Endothelial cell of umbilical vein (primary cell): ENCODE measurements at regions not wholly inside any gene's neighbourhood (a gene's known extent, or its start where the extent isn't known, plus 50 kb on each side); places are given as distances from the start of the nearest gene placed in this dataset.

Source experiments
- BruUV-seq: library from RNA; stranded (reverse); fragments of 400-500 nt; replicated peaks from 2 replicates; lab custom pipeline; 2021; lab: Mats Ljungman, UMichigan
- CTCF ChIA-PET: fragments of 300-600, 350-600 bp; sonication (Branson Sonifier 250); formaldehyde crosslinking; loops from one replicate; lab custom pipeline; 2021; ENCODE audit warnings: antibody characterized with exemption, inconsistent platforms; lab: Charles Lee
- POLR2A ChIA-PET: fragments of 300-600, 350-600 bp; sonication (Branson Sonifier 250); formaldehyde crosslinking; loops from one replicate; lab custom pipeline; 2021; ENCODE audit warnings: antibody characterized with exemption, inconsistent platforms; lab: Charles Lee
- DNase-seq: peaks from one replicate; pipeline ENCODE4 v3.0.0-alpha.2; 2011; ENCODE audit warnings: low read depth, low spot score
- FAIRE-seq: peaks from 2 replicates; lab custom pipeline; 2011; peaks lifted over from hg19 to GRCh38; lab: Jason Lieb, UNC
- H2AFZ ChIP-seq: 2 replicates; pipeline ENCODE4 v1.6.0; 2012; ENCODE audit warnings: low read depth, low read length, control low read depth, inconsistent platforms
- H3K27ac ChIP-seq: 2 replicates; pipeline ENCODE4 v1.5.1; 2011; ENCODE audit warnings: low read depth, mild to moderate bottlenecking, control low read depth, low read length, moderate library complexity; ENCODE audit not compliant: insufficient read depth
- H3K27me3 ChIP-seq, 2 experiments: 2 replicates each; pipeline versions ENCODE4 v1.6.0 to v1.6.1; 2011; ENCODE audit warnings: low read length in 2 of 2, mixed read lengths in 1 of 2; ENCODE audit not compliant: control insufficient read depth in 2 of 2, insufficient read depth in 2 of 2
- H3K36me3 ChIP-seq, 2 experiments: 2 replicates in 1 of 2; 3 replicates in 1 of 2; pipeline ENCODE4 v1.5.1; 2011; ENCODE audit warnings: low read length in 2 of 2, mild to moderate bottlenecking in 1 of 2, moderate library complexity in 1 of 2; ENCODE audit not compliant: control insufficient read depth in 2 of 2, insufficient read depth in 2 of 2; ENCODE audit errors: extremely low read depth in 1 of 2
- H3K4me1 ChIP-seq: 3 replicates; pipeline ENCODE4 v1.5.1; 2011; ENCODE audit warnings: mild to moderate bottlenecking, low read length; ENCODE audit not compliant: control insufficient read depth, insufficient read depth; ENCODE audit errors: extremely low read depth
- H3K4me2 ChIP-seq: 2 replicates; pipeline ENCODE4 v1.6.1; 2011; ENCODE audit warnings: low read length, control low read depth, mixed read lengths; ENCODE audit not compliant: insufficient read depth
- H3K4me3 ChIP-seq, 3 experiments: fragments of 200-600 bp in 1 of 3; sonication (generic), shearing (Covaris generic) in 1 of 3; replicated peaks in 1 of 3; 2 replicates each; pipeline ENCODE4 v1.5.1; 2011 to 2016; ENCODE audit warnings: control low read depth in 3 of 3, low read length in 3 of 3, mild to moderate bottlenecking in 2 of 3, inconsistent platforms in 1 of 3, low read depth in 1 of 3, moderate library complexity in 1 of 3; ENCODE audit not compliant: insufficient read depth in 1 of 3
- H3K79me2 ChIP-seq: 2 replicates; pipeline ENCODE4 v1.6.0; 2012; ENCODE audit warnings: low read length, inconsistent platforms; ENCODE audit not compliant: control insufficient read depth, insufficient read depth
- H3K9ac ChIP-seq: replicated peaks from 2 replicates; pipeline ENCODE3; 2011; ENCODE audit warnings: low read length, control low read depth; ENCODE audit not compliant: insufficient read depth; ENCODE audit errors: extremely low read depth
- H3K9me1 ChIP-seq: replicated peaks from 3 replicates; pipeline ENCODE4 v1.6.0; 2011; ENCODE audit warnings: mild to moderate bottlenecking, low read length; ENCODE audit not compliant: control insufficient read depth, insufficient read depth; ENCODE audit errors: extremely low read depth
- H3K9me3 ChIP-seq: replicated peaks from 2 replicates; pipeline ENCODE4 v1.5.1; 2012; ENCODE audit warnings: low read length, inconsistent platforms; ENCODE audit not compliant: control insufficient read depth, insufficient read depth
- H4K20me1 ChIP-seq: replicated peaks from 2 replicates; pipeline ENCODE3; 2011; ENCODE audit warnings: mild to moderate bottlenecking, low read length; ENCODE audit not compliant: control insufficient read depth, insufficient read depth; ENCODE audit errors: extremely low read depth
- CTCF ChIP-seq, 2 donors: IDR thresholded peaks; 1 replicate in 1 of 2; 2 replicates in 1 of 2; pipeline ENCODE4 v1.5.1; 2011; ENCODE audit warnings: low read length in 2 of 2, mild to moderate bottlenecking in 2 of 2, moderate library complexity in 2 of 2, control low read depth in 1 of 2, inconsistent platforms in 1 of 2, low read depth in 1 of 2; ENCODE audit not compliant: insufficient read depth in 1 of 2; ENCODE audit errors: extremely low read depth in 1 of 2
- EZH2 ChIP-seq: IDR thresholded peaks from 2 replicates; pipeline ENCODE4 v1.6.1; 2012; ENCODE audit warnings: borderline replicate concordance, low read depth, mild to moderate bottlenecking, moderate library complexity, low read length, inconsistent platforms; ENCODE audit not compliant: severe bottlenecking
- FOS ChIP-seq: IDR thresholded peaks from 2 replicates; pipeline ENCODE4 v1.6.1; 2011; ENCODE audit warnings: mild to moderate bottlenecking, low read length, moderate library complexity, borderline replicate concordance; ENCODE audit not compliant: insufficient read depth
- GATA2 ChIP-seq: IDR thresholded peaks from 2 replicates; pipeline ENCODE4 v1.7.0; 2011; ENCODE audit warnings: low read depth, mild to moderate bottlenecking, moderate library complexity, mixed read lengths, low read length; ENCODE audit not compliant: insufficient read length, insufficient read depth
- JUN ChIP-seq: IDR thresholded peaks from 2 replicates; pipeline ENCODE4 v1.6.1; 2011; ENCODE audit warnings: borderline replicate concordance, low read depth; ENCODE audit not compliant: insufficient read length, insufficient read depth
- MAX ChIP-seq: IDR thresholded peaks from 2 replicates; pipeline ENCODE4 v1.6.1; 2011; ENCODE audit not compliant: insufficient read depth, insufficient read length
- MYC ChIP-seq: IDR thresholded peaks from one replicate; pipeline ENCODE4 v1.6.1; 2011; ENCODE audit warnings: mild to moderate bottlenecking, low read depth, low read length
- POLR2A ChIP-seq: IDR thresholded peaks from 2 replicates; pipeline ENCODE4 v1.6.1; 2012; ENCODE audit warnings: low read depth, mild to moderate bottlenecking, control low read depth, low read length
- POLR2AphosphoS5 ChIP-seq: IDR thresholded peaks from 2 replicates; pipeline ENCODE4 v1.6.1; 2012; ENCODE audit warnings: low read depth, mild to moderate bottlenecking, control low read depth, low read length, moderate library complexity; ENCODE audit not compliant: insufficient read depth
- dilution Hi-C: fragments of 300-500 bp; cut with MboI; formaldehyde crosslinking; loops from one replicate; pipeline ENCODE4 v1.15.0; 2019; ENCODE audit warnings: low sequenced_read_pairs; ENCODE audit not compliant: extremely low pct_ligation_motif_present
- intact Hi-C: fragments of 100-400 bp; cut with micrococcal nuclease; formaldehyde crosslinking; loops from one replicate; pipeline ENCODE4 v1.10.0; 2022

GRCh38 chr12:88646824-88647223 is 66.6 kb upstream of the KITLG start:
- Histone ChIP-seq H3K9me1 (no peaks in the 10 kb centered on the region), H3K36me3 (no peaks in the 10 kb centered on the region), H3K9ac (no peak overlapping the region), H4K20me1 (no peaks in the 10 kb centered on the region), H3K4me2 (no peak overlapping the region), H3K27me3 (no peaks in the 10 kb centered on the region), H3K27ac (no peak overlapping the region), H3K4me3 (no peak overlapping the region), H2AFZ (no peak overlapping the region), H3K9me3 (no peaks in the 10 kb centered on the region), H3K4me1 (no peaks in the 10 kb centered on the region), H3K79me2 (no peaks in the 10 kb centered on the region)
- dilution Hi-C loops (no loop called here), intact Hi-C loops (no loop called here)
- CTCF ChIA-PET: no interaction called here
- TF ChIP-seq CTCF (IDR thresholded peaks at IDR 0.05; ENCODE audit: extremely low read depth in 1 of 2, insufficient read depth in 1 of 2, low read depth in 1 of 2, low read length in 2 of 2): no peak
- TF ChIP-seq POLR2AphosphoS5: no peak
- TF ChIP-seq GATA2: no peak
- FAIRE-seq: no peak
- POLR2A ChIA-PET: no interaction called here
- DNase-seq: no peak
- no TSS peak for BruUV-seq

GRCh38 chr12:88645816-88646215 is 65.5 kb upstream of the KITLG start:
- no peak for DNase-seq
- no peaks in the 10 kb centered on the region for H3K4me1 ChIP-seq
- no peak overlapping the region for H3K9ac ChIP-seq
- no peaks in the 10 kb centered on the region for H3K36me3 ChIP-seq
- H3K9me1 ChIP-seq: no peaks in the 10 kb centered on the region
- H3K79me2 ChIP-seq: no peaks in the 10 kb centered on the region
- H2AFZ ChIP-seq: no peak overlapping the region
- H3K4me3 ChIP-seq: no peak overlapping the region
- no peak overlapping the region for H3K27ac ChIP-seq
- CTCF ChIA-PET: no interaction called here
- no peak for FAIRE-seq
- BruUV-seq: no TSS peak
- no peak overlapping the region for H3K4me2 ChIP-seq
- intact Hi-C loops: no loop called here
- dilution Hi-C loops: no loop called here
- TF ChIP-seq MYC (no peak), MAX (no peak), GATA2 (no peak), JUN (no peak), CTCF (IDR thresholded peaks at IDR 0.05; ENCODE audit: extremely low read depth in 1 of 2, insufficient read depth in 1 of 2, low read depth in 1 of 2, low read length in 2 of 2) (no peak), FOS (no peak), POLR2AphosphoS5 (no peak), EZH2 (no peak), POLR2A (no peak)
- POLR2A ChIA-PET: no interaction called here
- H3K27me3 ChIP-seq: no peaks in the 10 kb centered on the region
- H4K20me1 ChIP-seq: no peaks in the 10 kb centered on the region
- no peaks in the 10 kb centered on the region for H3K9me3 ChIP-seq
